HUDEP-2 (cell line): ENCODE measurements at regions not wholly inside any gene's neighbourhood (a gene's known extent, or its start where the extent isn't known, plus 50 kb on each side); places are given as distances from the start of the nearest gene placed in this dataset.

Experiments used
- DNase-seq, 76 experiments: peaks; one replicate each; lab custom pipeline; 2025; ENCODE audit not compliant: unreplicated experiment in 76 of 76; lab: John Stamatoyannopoulos, UW

- DNase-seq, result peak in 25 of 76 experiments; percentile 3 to 64 (median 29)
These were observed 117.4 kb upstream of the CWC22 start for GRCh38 chr2:180124273-180125139.

DNA sequence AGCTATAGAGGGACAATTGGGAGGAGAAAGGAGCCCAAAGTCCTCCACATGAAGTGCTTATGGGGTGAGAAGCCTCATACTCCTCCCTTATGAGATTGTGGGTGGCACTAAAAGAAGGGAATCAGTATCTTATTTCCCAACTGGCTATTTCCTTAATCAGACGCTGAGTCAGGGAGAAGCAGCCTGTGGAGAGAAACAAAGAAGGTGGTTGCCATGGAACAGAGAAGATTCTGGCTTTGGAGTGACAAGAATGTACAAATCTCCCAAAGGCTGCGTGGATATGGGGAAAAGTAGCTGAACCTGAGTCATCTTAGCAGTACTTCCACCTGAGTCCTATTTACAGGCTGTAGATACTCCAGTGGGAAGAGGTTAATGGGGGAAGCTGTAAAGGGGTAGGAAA, 115.8 kb upstream of the CWC22 start:
- DNase-seq, result no peak

DNA sequence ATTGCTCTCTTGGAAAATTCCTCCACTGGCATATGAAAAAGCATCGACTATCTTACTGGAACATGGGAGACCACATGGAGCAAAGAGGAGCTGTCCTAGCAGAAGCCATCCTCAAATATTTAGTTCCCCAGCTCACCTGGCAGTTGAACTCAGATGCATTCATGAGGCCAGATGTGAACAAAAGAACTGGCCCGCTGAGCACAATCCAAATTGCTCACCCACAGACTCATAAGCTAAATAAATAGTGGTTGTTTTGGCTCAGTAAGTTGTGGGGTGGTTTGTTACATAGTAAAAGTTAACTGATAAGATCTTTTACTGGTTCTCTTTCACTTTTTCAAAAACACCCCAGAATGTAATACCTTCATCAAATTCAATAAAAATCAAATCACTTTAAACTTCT, 108.6 kb upstream of the CWC22 start:
- no peak for DNase-seq

DNA sequence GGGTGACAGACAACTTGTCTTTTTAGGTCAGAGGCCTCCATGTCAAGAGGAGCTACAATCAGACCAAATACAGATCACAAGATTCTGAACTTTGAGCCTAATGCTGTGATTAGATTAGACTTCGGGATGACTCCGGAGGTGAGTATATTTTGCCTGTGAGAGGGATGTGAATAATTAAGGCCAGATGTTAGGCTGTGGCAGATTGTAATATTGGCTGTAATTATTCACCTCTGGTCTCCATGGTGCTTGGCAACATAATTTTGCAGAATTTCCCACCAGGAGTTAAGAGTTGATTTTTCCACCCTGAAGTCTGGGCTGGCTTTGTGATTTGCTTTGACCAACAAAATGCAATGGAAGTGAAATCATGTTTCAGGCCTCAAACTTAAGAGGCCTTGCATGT, 108.2 kb upstream of the CWC22 start:
- DNase-seq, result no peak

- no peak for DNase-seq
These were observed 104.8 kb upstream of the CWC22 start for GRCh38 chr2:180111901-180112300.

DNA sequence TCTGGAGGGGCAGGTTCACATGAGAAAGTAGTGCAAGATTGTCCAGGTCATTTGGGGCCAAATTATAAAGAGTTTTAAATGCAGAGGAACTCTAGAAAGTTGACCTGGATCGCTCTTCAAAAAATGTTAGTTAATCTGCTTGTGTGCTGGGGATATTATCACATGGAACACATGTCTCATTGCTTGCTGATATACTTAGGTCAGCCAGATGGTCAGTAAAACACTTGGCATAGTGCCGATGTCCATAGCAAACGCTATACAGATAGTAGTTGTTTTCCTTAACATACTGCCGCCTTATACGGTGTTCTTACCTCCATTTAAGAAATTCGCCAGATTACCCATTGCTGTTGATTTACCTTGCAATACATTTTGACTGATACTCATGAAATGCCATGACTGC, 103.4 kb upstream of the CWC22 start:
- DNase-seq, result peak in 1 of 76 experiments; percentile 9

DNA sequence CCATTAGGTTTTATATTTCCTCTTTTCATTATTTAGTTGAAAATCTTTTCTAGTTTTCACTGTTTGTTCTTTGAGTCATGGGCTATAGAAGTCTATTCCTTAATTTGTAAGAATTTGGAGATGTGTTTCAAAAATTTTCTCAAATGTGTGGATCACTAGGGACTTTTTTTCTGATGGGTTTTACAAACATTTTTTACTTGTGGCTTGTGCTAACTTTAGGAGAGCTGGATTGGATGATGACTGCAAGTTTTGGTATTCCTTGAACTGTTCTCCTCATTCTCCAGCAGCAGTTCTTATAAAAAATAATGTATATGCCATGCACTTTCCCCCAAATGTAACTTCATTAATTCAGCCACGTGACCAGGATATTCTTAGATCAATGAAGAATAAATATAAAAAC, 94.7 kb upstream of the CWC22 start:
- DNase-seq, result no peak

DNA sequence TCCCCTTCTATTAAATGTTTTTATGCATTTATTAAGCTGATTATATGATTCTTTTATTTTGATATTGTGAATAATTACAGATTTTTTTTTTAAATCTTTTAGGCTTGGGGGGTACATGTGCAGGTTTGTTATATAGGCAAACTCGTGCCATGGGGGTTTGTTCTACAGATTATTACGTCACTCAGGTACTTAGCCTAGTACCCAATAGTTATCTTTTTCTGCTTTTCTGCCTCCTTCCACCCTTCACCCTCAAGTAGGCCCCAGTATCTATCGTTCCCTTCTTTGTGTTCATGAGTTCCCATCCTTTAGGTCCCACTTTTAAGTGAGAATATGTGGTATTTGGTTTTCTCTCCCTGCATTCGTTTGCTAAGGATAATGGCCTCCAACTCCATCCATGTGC, 92.2 kb upstream of the CWC22 start:
- no peak for DNase-seq

- DNase-seq, result no peak
These were observed 78.0 kb upstream of the CWC22 start for GRCh38 chr2:180085144-180085543.

DNA sequence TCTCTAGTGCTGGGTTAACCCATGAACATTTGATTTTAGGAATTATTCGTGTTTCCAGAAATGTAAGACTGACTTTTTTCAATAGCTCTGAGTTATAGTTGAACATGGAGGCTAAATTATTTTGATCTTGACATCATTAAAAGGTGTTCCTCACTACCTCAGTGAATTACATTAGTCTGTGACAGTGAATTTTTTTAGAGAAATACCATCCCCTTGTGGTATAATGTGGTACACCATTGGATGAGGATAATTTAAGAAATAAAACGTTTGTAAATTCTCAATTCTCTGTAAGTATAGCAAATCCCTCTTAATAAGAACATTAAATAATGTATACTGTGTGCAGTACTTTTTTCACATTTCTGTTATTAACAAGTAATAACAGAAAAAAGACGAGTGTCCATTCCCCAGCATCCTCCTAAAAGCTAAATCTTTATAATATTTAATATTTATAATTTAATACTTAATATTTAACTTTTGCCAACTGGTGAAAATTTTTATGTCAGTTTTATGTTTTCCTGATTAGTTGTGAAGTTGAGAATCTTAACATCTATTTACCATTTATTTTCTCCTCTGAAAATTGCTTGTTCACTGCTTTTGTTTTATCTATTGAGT, 70.3 kb upstream of the CWC22 start:
- DNase-seq, result peak in 14 of 76 experiments; percentile 1 to 46 (median 8)

GRCh38 chr2:180075870-180076269, 68.8 kb upstream of the CWC22 start:
- DNase-seq, result no peak

- no peak for DNase-seq
These were observed 64.7 kb upstream of the CWC22 start for GRCh38 chr2:180071797-180072196.

DNA sequence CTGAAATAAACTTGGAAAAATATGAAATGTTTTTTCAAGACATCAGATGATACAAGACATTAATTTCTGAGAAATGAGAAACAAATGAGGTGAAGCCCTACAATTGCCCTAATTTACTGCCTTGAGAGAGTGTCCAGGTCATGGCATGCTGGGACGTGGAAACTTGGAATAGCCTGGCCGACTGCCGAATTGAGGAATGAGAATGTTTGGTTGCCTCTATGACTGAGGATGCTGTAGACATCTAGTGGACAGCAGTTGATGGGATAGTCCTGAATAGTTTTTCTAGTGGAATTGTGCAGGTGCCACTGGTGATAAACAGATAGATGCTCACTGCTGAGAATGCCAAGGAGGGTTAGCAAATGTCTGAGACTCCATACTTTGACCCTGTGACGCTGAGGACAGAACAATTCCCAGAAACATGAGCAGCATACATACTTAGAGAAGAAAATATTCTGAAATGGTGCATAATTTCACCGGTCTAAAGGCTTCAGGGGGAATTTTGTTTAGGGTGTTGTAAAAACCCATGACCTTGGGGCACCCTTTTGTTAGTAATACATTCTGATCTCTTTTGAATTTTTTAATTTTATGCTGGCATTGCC, 56.5 kb upstream of the CWC22 start:
- no peak for DNase-seq

DNA sequence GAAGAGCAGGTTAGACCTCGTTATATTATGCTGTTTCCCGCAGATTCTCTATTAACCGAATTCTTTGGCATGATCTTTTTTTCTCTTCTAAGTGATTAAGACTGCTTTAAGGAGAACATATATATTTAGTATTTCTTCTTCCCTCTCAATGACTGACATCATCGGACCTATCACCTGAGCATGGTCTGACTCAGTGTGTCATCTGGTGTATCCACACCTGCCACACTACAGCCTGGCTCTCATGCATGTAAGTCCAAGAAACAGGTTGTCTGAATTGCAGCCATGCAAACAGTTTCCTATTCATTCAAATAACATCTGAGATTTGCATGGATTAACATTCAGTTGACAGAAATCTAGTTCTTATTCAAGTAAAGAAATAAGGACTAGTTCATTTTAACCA, 55.1 kb upstream of the CWC22 start:
- DNase-seq, result no peak

- DNase-seq, result no peak
These were observed 54.4 kb upstream of the CWC22 start for GRCh38 chr2:180061546-180061945.

- DNase-seq, result no peak
These were observed 54.0 kb upstream of the CWC22 start for GRCh38 chr2:180061085-180061484.

GRCh38 chr2:180058993-180059392, 51.9 kb upstream of the CWC22 start:
- no peak for DNase-seq

GRCh38 chr2:180057706-180058412, 50.8 kb upstream of the CWC22 start:
- DNase-seq, result no peak
